ENCODE measurements at regions not wholly inside any gene's neighbourhood (a gene's known extent, or its start where the extent isn't known, plus 50 kb on each side); places are given as distances from the start of the nearest gene placed in this dataset.

GRCh38 chr5:164137095-164137494, 631.7 kb downstream of the MAT2B start:
- TF ChIP-seq CTCF (IDR thresholded peaks at IDR 0.05), result no peak
- no peak for TF ChIP-seq POLR2A (IDR thresholded peaks at IDR 0.05)
